GM12891 (cell line): ENCODE measurements at regions not wholly inside any gene's neighbourhood (a gene's known extent, or its start where the extent isn't known, plus 50 kb on each side); places are given as distances from the start of the nearest gene placed in this dataset.

Source experiments
- POLR2A ChIP-seq: IDR thresholded peaks from 2 replicates; pipeline ENCODE4 v1.6.1; 2011; ENCODE audit warnings: low read depth, low read length, control low read depth
- POLR2AphosphoS5 ChIP-seq: IDR thresholded peaks from 2 replicates; pipeline ENCODE4 v1.6.1; 2011; ENCODE audit warnings: low read depth, low read length, control low read depth
- TAF1 ChIP-seq: IDR thresholded peaks from 2 replicates; pipeline ENCODE4 v1.6.1; 2011; ENCODE audit warnings: low read depth, low read length, control low read depth

DNA sequence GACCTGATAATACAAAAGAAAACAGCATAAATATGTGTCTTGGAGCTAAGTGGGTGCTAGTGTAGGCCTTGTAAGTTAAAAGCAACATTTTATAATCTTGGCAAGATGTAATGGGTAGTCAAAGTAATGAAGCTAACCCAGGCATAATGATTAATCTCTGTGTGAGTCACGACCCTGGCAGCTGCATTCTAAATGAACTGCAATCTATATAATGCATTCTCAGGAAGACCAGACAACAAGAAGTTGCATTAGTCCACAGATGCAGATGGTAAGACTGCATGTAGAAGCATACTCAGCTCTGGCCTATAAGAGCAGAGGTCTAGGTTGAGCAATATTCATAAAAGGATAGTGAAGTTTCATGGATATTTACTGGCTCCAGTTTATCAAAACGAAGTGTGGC lies 85.6 kb upstream of the ETAA1 start:
- TF ChIP-seq POLR2A (no peak), TAF1 (no peak), POLR2AphosphoS5 (no peak)
